OCI-LY7 (cell line): ENCODE measurements at regions not wholly inside any gene's neighbourhood (a gene's known extent, or its start where the extent isn't known, plus 50 kb on each side); places are given as distances from the start of the nearest gene placed in this dataset.

Experiments used
- BruUV-seq: library from RNA; stranded (reverse); fragments of 400-500 nt; replicated peaks from 2 replicates; lab custom pipeline; 2021; lab: Mats Ljungman, UMichigan
- CTCF ChIA-PET: fragments of 300-600 bp; sonication (Branson Sonifier 250); formaldehyde crosslinking; loops from one replicate; lab custom pipeline; 2022; ENCODE audit warnings: antibody characterized with exemption; ENCODE audit not compliant: unreplicated experiment; lab: Charles Lee
- POLR2A ChIA-PET: fragments of 300-600 bp; sonication (Branson Sonifier 250); formaldehyde crosslinking; loops from one replicate; lab custom pipeline; 2022; ENCODE audit warnings: antibody characterized with exemption; lab: Charles Lee
- DNase-seq: peaks from one replicate; pipeline ENCODE4 v3.0.0-alpha.2; 2015; ENCODE audit warnings: low spot score
- H2AFZ ChIP-seq: fragments of 200-600 bp; sonication (generic), shearing (Covaris generic); 2 replicates; pipeline ENCODE4 v1.6.1; 2014; ENCODE audit warnings: mild to moderate bottlenecking, antibody characterized with exemption, low read length, moderate library complexity
- H3K27ac ChIP-seq: fragments of 200-600 bp; sonication (generic); 2 replicates; pipeline ENCODE4 v1.5.1; 2014; ENCODE audit warnings: mixed run types, low read depth, mild to moderate bottlenecking, moderate library complexity, low read length, inconsistent platforms; ENCODE audit not compliant: poor library complexity, severe bottlenecking
- H3K36me3 ChIP-seq: fragments of 200-600 bp; sonication (generic); 2 replicates; pipeline ENCODE4 v1.6.1; 2014; ENCODE audit warnings: mild to moderate bottlenecking, antibody characterized with exemption, low read length, moderate library complexity, mixed read lengths; ENCODE audit not compliant: insufficient read depth
- H3K4me1 ChIP-seq: fragments of 200-600 bp; sonication (generic); 2 replicates; pipeline ENCODE4 v1.5.1; 2014; ENCODE audit warnings: mild to moderate bottlenecking, low read length; ENCODE audit not compliant: insufficient read depth, poor library complexity, severe bottlenecking
- H3K4me2 ChIP-seq: fragments of 200-600 bp; sonication (generic); 2 replicates; pipeline ENCODE4 v1.6.1; 2014; ENCODE audit warnings: mild to moderate bottlenecking, low read length
- H3K4me3 ChIP-seq: fragments of 200-600 bp; sonication (generic); 2 replicates; pipeline ENCODE4 v1.5.1; 2014; ENCODE audit warnings: mild to moderate bottlenecking, low read depth, low read length; ENCODE audit not compliant: poor library complexity, severe bottlenecking
- H3K79me2 ChIP-seq: fragments of 200-600 bp; sonication (generic); 2 replicates; pipeline ENCODE4 v1.6.1; 2016; ENCODE audit warnings: low read depth, mild to moderate bottlenecking, low read length, moderate library complexity, mixed read lengths; ENCODE audit not compliant: insufficient read depth
- H3K9me2 ChIP-seq: fragments of 200-600 bp; sonication (generic); 2 replicates; pipeline ENCODE4 v1.6.1; 2016; ENCODE audit warnings: mild to moderate bottlenecking, low read length, mixed read lengths; ENCODE audit not compliant: insufficient read depth
- H3K9me3 ChIP-seq: fragments of 200-600 bp; sonication (generic); 2 replicates; pipeline ENCODE4 v1.6.1; 2014; ENCODE audit warnings: mild to moderate bottlenecking, mixed run types, low read length, mixed read lengths
- H4K20me1 ChIP-seq: fragments of 200-600 bp; sonication (generic); 2 replicates; pipeline ENCODE4 v1.6.1; 2014; ENCODE audit warnings: mild to moderate bottlenecking, antibody characterized with exemption, low read length, moderate library complexity, mixed read lengths; ENCODE audit not compliant: insufficient read depth
- EZH2phosphoT487 ChIP-seq: fragments of 200-600 bp; sonication (generic); IDR thresholded peaks from 2 replicates; pipeline ENCODE4 v1.6.1; 2018; ENCODE audit warnings: low read depth, borderline replicate concordance, mild to moderate bottlenecking, mixed run types, antibody characterized with exemption, low read length, moderate library complexity, mixed read lengths
- intact Hi-C: fragments of 100-400 bp; cut with micrococcal nuclease; formaldehyde crosslinking; loops from one replicate; pipeline ENCODE4 v1.10.0; 2022; ENCODE audit not compliant: unreplicated experiment
- TF ChIP-seq, protein P1 (sequence below): fragments of 200-600 bp; sonication (generic); conservative IDR thresholded peaks from 2 replicates; pipeline ENCODE4 v1.5.1; 2014; ENCODE audit warnings: mild to moderate bottlenecking, antibody characterized with exemption, low read length, moderate library complexity, mixed read lengths

DNA sequence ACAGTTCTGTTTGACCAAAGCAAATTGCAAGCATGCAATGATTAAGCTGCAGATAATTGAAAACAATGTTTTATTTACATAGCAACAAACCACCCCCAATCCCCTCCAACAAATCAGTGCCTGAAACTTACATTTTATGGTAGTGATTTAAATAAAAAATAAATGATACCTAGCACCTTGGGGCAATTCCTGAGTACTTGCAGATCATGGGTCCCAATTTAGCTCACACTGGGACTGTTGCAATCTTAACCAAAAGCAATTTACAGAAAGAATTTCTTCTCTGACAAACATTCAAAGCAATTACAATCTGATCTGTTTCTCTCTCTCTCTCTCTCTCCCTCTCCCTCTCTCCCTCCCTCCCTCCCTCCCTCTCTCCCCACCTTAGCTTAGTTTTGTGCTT lies 345.7 kb upstream of the PCSK5 start:
- H3K4me2 ChIP-seq = no peak overlapping the region
- no peak overlapping the region for H3K27ac ChIP-seq
- no peak overlapping the region for H3K4me3 ChIP-seq
- no peak overlapping the region for H2AFZ ChIP-seq
- H3K36me3 ChIP-seq = no peaks in the 10 kb centered on the region
- H3K4me1 ChIP-seq = no peaks in the 10 kb centered on the region
- no TSS peak for BruUV-seq
- no peaks in the 10 kb centered on the region for H3K9me3 ChIP-seq
- H4K20me1 ChIP-seq = no peaks in the 10 kb centered on the region
- CTCF ChIA-PET = no interaction called here
- POLR2A ChIA-PET = interaction anchor here (0.6 to 0.7 kb wide), 2 partner anchors 630 to 836 kb away, joined by 3 to 4 read pairs; no protein-coding TSS in a partner anchor
- TF ChIP-seq, protein P1, sequence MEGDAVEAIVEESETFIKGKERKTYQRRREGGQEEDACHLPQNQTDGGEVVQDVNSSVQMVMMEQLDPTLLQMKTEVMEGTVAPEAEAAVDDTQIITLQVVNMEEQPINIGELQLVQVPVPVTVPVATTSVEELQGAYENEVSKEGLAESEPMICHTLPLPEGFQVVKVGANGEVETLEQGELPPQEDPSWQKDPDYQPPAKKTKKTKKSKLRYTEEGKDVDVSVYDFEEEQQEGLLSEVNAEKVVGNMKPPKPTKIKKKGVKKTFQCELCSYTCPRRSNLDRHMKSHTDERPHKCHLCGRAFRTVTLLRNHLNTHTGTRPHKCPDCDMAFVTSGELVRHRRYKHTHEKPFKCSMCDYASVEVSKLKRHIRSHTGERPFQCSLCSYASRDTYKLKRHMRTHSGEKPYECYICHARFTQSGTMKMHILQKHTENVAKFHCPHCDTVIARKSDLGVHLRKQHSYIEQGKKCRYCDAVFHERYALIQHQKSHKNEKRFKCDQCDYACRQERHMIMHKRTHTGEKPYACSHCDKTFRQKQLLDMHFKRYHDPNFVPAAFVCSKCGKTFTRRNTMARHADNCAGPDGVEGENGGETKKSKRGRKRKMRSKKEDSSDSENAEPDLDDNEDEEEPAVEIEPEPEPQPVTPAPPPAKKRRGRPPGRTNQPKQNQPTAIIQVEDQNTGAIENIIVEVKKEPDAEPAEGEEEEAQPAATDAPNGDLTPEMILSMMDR = no peak
- TF ChIP-seq EZH2phosphoT487 = no peak
- intact Hi-C loops = no loop called here
- H3K79me2 ChIP-seq = no peaks in the 10 kb centered on the region
- no peaks in the 10 kb centered on the region for H3K9me2 ChIP-seq
- DNase-seq = no peak

DNA sequence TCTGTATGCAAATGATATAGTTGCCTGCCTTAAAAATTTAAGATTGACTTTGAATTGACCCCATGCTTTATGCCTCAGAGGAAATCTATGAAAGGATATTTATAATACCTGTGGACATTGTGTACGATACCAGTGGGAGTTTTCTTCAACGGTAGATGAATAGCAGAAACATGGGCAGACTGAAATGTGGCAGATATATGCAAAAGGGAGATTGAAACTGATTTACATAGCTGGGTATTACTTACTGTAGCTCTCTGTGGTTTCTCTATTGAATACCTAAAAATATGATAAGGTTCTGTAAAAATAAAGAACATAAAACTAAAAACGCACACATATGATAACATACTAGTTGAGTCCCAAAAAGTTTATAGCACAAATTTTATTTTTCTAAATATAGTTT lies 345.2 kb upstream of the PCSK5 start:
- intact Hi-C loops = no loop called here
- Histone ChIP-seq H3K27ac (no peak overlapping the region), H3K9me3 (no peaks in the 10 kb centered on the region), H3K4me2 (no peak overlapping the region), H4K20me1 (no peaks in the 10 kb centered on the region), H3K9me2 (no peaks in the 10 kb centered on the region), H3K79me2 (no peaks in the 10 kb centered on the region), H3K36me3 (no peaks in the 10 kb centered on the region), H3K4me1 (no peaks in the 10 kb centered on the region), H3K4me3 (no peak overlapping the region), H2AFZ (no peak overlapping the region)
- POLR2A ChIA-PET = interaction anchor here (0.6 to 0.7 kb wide), 2 partner anchors 631 to 837 kb away, joined by 3 to 4 read pairs; no protein-coding TSS in a partner anchor
- DNase-seq = no peak
- CTCF ChIA-PET = no interaction called here
- no TSS peak for BruUV-seq
- TF ChIP-seq, protein P1 = no peak
- TF ChIP-seq EZH2phosphoT487 = no peak

- TF ChIP-seq, protein P1 = no peak
- no peak for TF ChIP-seq EZH2phosphoT487
- Histone ChIP-seq H3K4me2 (no peak overlapping the region), H3K9me2 (no peaks in the 10 kb centered on the region), H4K20me1 (no peaks in the 10 kb centered on the region), H3K27ac (no peak overlapping the region), H3K4me3 (no peak overlapping the region), H2AFZ (no peak overlapping the region), H3K4me1 (no peaks in the 10 kb centered on the region), H3K9me3 (no peaks in the 10 kb centered on the region), H3K79me2 (no peaks in the 10 kb centered on the region), H3K36me3 (no peaks in the 10 kb centered on the region)
- DNase-seq = no peak
- CTCF ChIA-PET = no interaction called here
- no TSS peak for BruUV-seq
- POLR2A ChIA-PET = interaction anchor here (0.6 to 0.7 kb wide), 4 partner anchors 14 to 281 kb away, joined by 3 to 7 read pairs (median 4); no protein-coding TSS in a partner anchor
- intact Hi-C loops = no loop called here
Measured at GRCh38 chr9:75548871-75549270, 341.6 kb upstream of the PCSK5 start.
